Sigmoid colon (tissue), 4 donors: ENCODE measurements at regions not wholly inside any gene's neighbourhood (a gene's known extent, or its start where the extent isn't known, plus 50 kb on each side); places are given as distances from the start of the nearest gene placed in this dataset.

Experiments used
- EP300 ChIP-seq, 4 donors: sonication (generic); formaldehyde crosslinking; IDR thresholded peaks; one replicate each; pipeline ENCODE4 v1.6.1; 2017; ENCODE audit warnings: antibody characterized with exemption in 4 of 4
- POLR2A ChIP-seq, 2 donors: fragments of 450-650 bp; IDR thresholded peaks; one replicate each; pipeline ENCODE4 v1.6.1; 2016; ENCODE audit warnings: antibody characterized with exemption in 2 of 2, mild to moderate bottlenecking in 2 of 2, moderate library complexity in 2 of 2
- POLR2AphosphoS5 ChIP-seq, 4 donors: sonication (generic); formaldehyde crosslinking; IDR thresholded peaks; one replicate each; pipeline ENCODE4 v1.6.1; 2017; ENCODE audit warnings: antibody characterized with exemption in 4 of 4
- TF ChIP-seq, protein P1 (sequence below), 4 experiments: fragments of 450-650 bp in 3 of 4; fragments of 200-600 bp in 1 of 4; IDR thresholded peaks; one replicate each; pipeline ENCODE4 v1.5.1; 2016 to 2019; ENCODE audit warnings: antibody characterized with exemption in 4 of 4, mild to moderate bottlenecking in 3 of 4, moderate library complexity in 2 of 4

GRCh38 chr1:94640125-94640524, 98.6 kb upstream of the F3 start:
- TF ChIP-seq, protein P1, sequence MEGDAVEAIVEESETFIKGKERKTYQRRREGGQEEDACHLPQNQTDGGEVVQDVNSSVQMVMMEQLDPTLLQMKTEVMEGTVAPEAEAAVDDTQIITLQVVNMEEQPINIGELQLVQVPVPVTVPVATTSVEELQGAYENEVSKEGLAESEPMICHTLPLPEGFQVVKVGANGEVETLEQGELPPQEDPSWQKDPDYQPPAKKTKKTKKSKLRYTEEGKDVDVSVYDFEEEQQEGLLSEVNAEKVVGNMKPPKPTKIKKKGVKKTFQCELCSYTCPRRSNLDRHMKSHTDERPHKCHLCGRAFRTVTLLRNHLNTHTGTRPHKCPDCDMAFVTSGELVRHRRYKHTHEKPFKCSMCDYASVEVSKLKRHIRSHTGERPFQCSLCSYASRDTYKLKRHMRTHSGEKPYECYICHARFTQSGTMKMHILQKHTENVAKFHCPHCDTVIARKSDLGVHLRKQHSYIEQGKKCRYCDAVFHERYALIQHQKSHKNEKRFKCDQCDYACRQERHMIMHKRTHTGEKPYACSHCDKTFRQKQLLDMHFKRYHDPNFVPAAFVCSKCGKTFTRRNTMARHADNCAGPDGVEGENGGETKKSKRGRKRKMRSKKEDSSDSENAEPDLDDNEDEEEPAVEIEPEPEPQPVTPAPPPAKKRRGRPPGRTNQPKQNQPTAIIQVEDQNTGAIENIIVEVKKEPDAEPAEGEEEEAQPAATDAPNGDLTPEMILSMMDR (IDR thresholded peaks at IDR 0.05), result no peak
- no peak for TF ChIP-seq POLR2A (IDR thresholded peaks at IDR 0.05)
- TF ChIP-seq POLR2AphosphoS5 (IDR thresholded peaks at IDR 0.05), result no peak
- no peak for TF ChIP-seq EP300 (IDR thresholded peaks at IDR 0.05)
